ENCODE measurements at regions not wholly inside any gene's neighbourhood (a gene's known extent, or its start where the extent isn't known, plus 50 kb on each side); places are given as distances from the start of the nearest gene placed in this dataset.

DNA sequence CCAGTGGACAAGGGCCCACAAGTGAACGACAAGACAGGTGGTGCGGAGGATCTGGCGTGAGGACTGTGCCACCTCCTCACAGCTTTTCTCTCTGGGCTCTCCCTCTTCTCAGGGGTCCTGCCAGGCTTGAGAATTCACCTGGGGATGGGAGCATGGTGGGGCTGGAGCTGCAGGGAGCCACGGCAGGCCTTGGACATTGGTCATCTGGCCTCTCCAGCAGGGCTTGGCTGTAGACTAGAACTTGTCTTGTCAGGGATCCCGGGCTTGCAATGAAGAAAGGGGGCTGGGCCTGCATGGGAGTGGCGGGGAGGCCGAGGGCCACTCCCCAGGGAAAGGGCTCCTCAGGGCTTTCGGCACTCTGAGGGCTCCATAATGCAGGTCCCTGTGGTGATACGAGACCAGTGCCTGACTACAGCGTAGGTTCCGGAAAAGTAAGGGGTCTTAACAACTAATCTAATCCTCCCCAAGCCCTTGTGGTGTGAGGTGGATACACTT, 126.7 kb downstream of the MACROH2A1 start:
- H3K4me3 ChIP-seq (ENCODE audit: insufficient read depth, low read length, poor library complexity, severe bottlenecking): no peak overlapping the region
- H3K4me2 ChIP-seq (ENCODE audit: low read depth, low read length, poor library complexity, severe bottlenecking): no peak overlapping the region
- H3F3A ChIP-seq (ENCODE audit: insufficient read depth): no peaks in the 10 kb centered on the region
- TF ChIP-seq, protein P1, sequence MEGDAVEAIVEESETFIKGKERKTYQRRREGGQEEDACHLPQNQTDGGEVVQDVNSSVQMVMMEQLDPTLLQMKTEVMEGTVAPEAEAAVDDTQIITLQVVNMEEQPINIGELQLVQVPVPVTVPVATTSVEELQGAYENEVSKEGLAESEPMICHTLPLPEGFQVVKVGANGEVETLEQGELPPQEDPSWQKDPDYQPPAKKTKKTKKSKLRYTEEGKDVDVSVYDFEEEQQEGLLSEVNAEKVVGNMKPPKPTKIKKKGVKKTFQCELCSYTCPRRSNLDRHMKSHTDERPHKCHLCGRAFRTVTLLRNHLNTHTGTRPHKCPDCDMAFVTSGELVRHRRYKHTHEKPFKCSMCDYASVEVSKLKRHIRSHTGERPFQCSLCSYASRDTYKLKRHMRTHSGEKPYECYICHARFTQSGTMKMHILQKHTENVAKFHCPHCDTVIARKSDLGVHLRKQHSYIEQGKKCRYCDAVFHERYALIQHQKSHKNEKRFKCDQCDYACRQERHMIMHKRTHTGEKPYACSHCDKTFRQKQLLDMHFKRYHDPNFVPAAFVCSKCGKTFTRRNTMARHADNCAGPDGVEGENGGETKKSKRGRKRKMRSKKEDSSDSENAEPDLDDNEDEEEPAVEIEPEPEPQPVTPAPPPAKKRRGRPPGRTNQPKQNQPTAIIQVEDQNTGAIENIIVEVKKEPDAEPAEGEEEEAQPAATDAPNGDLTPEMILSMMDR (IDR thresholded peaks at IDR 0.05; ENCODE audit: insufficient read depth, low read length, poor library complexity, severe bottlenecking): no peak
- TF ChIP-seq EZH2phosphoT487 (conservative IDR thresholded peaks at IDR 0.05; ENCODE audit: low read length): no peak
- H3K9ac ChIP-seq (ENCODE audit: low read length): no peak overlapping the region
- H4K20me1 ChIP-seq (ENCODE audit: low read depth, low read length): no peaks in the 10 kb centered on the region
- H3K27ac ChIP-seq (ENCODE audit: low read depth, low read length): no peak overlapping the region
- no peaks in the 10 kb centered on the region for H3K27me3 ChIP-seq (ENCODE audit: low read length)
- H3K36me3 ChIP-seq (ENCODE audit: low read length): no peaks in the 10 kb centered on the region
- no peak overlapping the region for H2AFZ ChIP-seq (ENCODE audit: low read depth, low read length, severe bottlenecking)
- H3K79me2 ChIP-seq (ENCODE audit: insufficient read depth, low read length): no peaks in the 10 kb centered on the region
- H3K9me2 ChIP-seq (replicated peaks; ENCODE audit: insufficient read depth, low read length): no peaks in the 10 kb centered on the region
- H3K9me3 ChIP-seq (ENCODE audit: insufficient read depth, low read length): no peaks in the 10 kb centered on the region

DNA sequence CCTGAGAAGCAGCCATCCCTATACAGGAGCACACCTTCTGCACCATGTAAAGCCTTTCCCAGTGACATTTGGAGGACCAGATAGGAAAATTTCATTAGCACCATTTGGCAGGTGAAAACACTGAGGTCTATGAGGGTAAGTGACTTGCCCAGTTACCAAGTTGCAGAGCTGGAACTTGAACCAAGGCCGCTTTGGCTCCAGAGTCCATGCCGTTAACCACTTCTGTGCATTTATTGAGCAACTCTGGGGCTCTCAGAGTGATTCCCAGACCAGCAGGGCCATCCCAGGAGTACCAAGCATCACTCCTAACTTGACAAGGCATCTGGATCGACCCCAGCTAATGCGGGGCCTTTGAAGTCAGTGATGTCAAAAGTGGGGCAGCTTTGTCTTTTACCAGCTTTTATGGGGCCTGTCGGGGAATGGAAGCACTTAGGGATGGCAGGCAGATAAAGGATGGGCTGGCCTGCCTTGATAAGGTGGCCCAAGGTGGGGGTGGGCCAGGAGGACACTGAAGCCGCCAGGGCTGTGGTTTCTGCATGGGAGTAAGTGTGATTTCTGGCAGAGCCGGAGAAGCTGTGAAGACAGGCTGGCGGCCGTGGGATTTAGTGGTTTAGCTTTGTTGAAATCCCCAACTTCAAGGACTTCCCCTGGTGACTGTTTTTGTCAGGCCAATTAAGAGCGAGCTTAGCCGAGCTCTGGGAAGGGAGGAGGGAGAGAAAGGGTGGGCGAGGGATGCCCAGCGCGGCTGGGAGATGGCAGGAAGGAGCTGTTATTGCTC, 127.3 kb downstream of the MACROH2A1 start:
- H3K36me3 ChIP-seq (ENCODE audit: low read length): no peaks in the 10 kb centered on the region
- H3K27ac ChIP-seq (ENCODE audit: low read depth, low read length): no peak overlapping the region
- no peak overlapping the region for H3K4me3 ChIP-seq (ENCODE audit: insufficient read depth, low read length, poor library complexity, severe bottlenecking)
- H3K4me2 ChIP-seq (ENCODE audit: low read depth, low read length, poor library complexity, severe bottlenecking): no peak overlapping the region
- H3K9me2 ChIP-seq (replicated peaks; ENCODE audit: insufficient read depth, low read length): no peaks in the 10 kb centered on the region
- H3K9ac ChIP-seq (ENCODE audit: low read length): no peak overlapping the region
- H2AFZ ChIP-seq (ENCODE audit: low read depth, low read length, severe bottlenecking): no peak overlapping the region
- TF ChIP-seq, protein P1 (IDR thresholded peaks at IDR 0.05; ENCODE audit: insufficient read depth, low read length, poor library complexity, severe bottlenecking): no peak
- TF ChIP-seq EZH2phosphoT487 (conservative IDR thresholded peaks at IDR 0.05; ENCODE audit: low read length): no peak
- H4K20me1 ChIP-seq (ENCODE audit: low read depth, low read length): no peaks in the 10 kb centered on the region
- H3K27me3 ChIP-seq (ENCODE audit: low read length): no peaks in the 10 kb centered on the region
- H3K79me2 ChIP-seq (ENCODE audit: insufficient read depth, low read length): no peaks in the 10 kb centered on the region
- H3K9me3 ChIP-seq (ENCODE audit: insufficient read depth, low read length): no peaks in the 10 kb centered on the region
- H3F3A ChIP-seq (ENCODE audit: insufficient read depth): no peaks in the 10 kb centered on the region

DNA sequence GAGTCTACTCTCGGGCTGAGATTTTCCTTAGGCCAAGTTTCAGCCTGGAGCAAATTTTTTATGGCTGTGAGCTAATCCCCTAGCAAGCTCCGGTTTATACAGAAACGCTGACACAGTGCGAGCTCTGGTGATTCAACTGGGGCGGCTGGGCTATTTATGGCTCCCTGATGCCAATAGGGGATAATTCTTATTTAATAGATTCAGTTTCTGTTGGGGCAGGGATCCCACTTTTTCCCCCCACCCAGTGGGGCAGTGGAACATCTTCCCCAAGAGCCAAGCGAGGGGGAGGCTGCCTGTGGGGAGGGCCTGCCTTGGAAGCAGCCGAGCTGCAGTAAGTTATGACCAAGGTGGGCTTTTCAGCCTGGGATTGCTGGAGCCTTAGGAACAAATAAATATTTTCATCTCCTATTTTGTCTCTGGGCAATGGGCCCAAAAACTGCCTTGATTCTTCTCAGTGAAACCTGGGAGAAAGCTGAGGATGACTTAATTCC, 129.1 kb downstream of the MACROH2A1 start:
- Histone ChIP-seq H3K4me2 (ENCODE audit: low read depth, low read length, poor library complexity, severe bottlenecking) (no peak overlapping the region), H3K27ac (ENCODE audit: low read depth, low read length) (no peak overlapping the region)

More for the DNA sequence above, 129.1 kb downstream of the MACROH2A1 start:
- no peak overlapping the region for H3K4me3 ChIP-seq (ENCODE audit: insufficient read depth, low read length, poor library complexity, severe bottlenecking)
- TF ChIP-seq, protein P1 (IDR thresholded peaks at IDR 0.05; ENCODE audit: insufficient read depth, low read length, poor library complexity, severe bottlenecking): no peak
- no peak for TF ChIP-seq EZH2phosphoT487 (conservative IDR thresholded peaks at IDR 0.05; ENCODE audit: low read length)
- no peaks in the 10 kb centered on the region for H3K9me2 ChIP-seq (replicated peaks; ENCODE audit: insufficient read depth, low read length)
- H2AFZ ChIP-seq (ENCODE audit: low read depth, low read length, severe bottlenecking): no peak overlapping the region
- no peaks in the 10 kb centered on the region for H4K20me1 ChIP-seq (ENCODE audit: low read depth, low read length)
- H3K36me3 ChIP-seq (ENCODE audit: low read length): no peaks in the 10 kb centered on the region
- H3K27me3 ChIP-seq (ENCODE audit: low read length): no peaks in the 10 kb centered on the region
- H3K79me2 ChIP-seq (ENCODE audit: insufficient read depth, low read length): no peaks in the 10 kb centered on the region
- no peaks in the 10 kb centered on the region for H3K9me3 ChIP-seq (ENCODE audit: insufficient read depth, low read length)
- no peaks in the 10 kb centered on the region for H3F3A ChIP-seq (ENCODE audit: insufficient read depth)
- H3K9ac ChIP-seq (ENCODE audit: low read length): no peak overlapping the region

Data from SU-DHL-6 (cell line).